Stimulated activated CD8-positive, alpha-beta memory T cell treated with anti-CD3 and anti-CD28 coated beads, Interleukin-15, amount 100 ng/mL, for 1 hour (primary cell): ENCODE measurements at regions not wholly inside any gene's neighbourhood (a gene's known extent, or its start where the extent isn't known, plus 50 kb on each side); places are given as distances from the start of the nearest gene placed in this dataset.

Source experiments
- DNase-seq: peaks from one replicate; pipeline ENCODE4 v3.0.0-alpha.2; 2020; ENCODE audit warnings: low read depth

GRCh38 chr12:92356425-92356824 lies 210.8 kb upstream of the BTG1 start:
- no peak for DNase-seq

GRCh38 chr12:92349635-92350034 lies 204.0 kb upstream of the BTG1 start:
- DNase-seq: no peak

DNA sequence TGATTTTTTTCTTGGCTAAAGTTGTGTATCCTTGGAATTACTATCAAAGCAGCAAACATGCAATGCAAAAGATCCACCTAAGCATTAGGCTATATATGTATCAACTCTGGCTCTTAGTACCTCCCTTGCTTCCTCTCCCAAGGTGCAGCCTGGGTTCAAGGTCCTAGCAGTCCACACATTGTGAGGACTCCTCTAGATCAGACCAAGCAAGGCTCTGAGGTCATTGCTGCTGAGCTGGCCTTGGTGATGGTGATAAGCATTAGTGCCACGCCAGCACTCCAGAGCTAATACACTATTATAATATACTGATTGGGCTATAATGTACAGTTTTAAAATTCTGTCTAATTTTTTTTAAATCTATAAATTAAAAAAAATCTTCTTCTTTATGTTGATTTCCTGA lies 196.9 kb upstream of the BTG1 start:
- DNase-seq: no peak

DNA sequence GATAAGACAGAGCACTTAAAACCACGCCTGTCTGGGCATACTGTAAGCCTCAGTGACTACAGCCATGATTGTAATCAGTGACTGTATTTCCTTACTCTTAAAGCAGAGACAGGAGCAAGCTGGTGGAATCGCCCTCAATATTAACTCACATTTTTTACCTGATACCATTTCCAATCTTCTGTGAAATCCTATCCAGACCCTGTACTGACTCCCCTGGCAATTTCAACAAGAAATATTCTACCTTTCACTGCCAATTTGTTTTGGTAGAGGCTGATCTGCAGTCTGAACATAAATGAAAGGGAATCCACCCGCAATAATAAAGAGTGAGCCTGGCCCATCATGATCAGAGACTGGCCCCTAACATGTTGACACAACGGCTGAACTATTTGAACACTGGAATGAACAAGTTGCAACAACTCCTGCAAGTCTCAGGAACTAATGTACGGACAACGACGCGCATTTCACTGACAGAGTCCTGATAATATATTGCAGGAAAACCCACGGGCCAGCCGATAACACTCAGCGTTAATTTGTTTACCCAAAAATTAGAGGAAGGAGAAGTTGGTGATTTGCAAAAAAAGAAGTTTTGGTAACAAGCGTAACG lies 195.5 kb upstream of the BTG1 start:
- no peak for DNase-seq

DNA sequence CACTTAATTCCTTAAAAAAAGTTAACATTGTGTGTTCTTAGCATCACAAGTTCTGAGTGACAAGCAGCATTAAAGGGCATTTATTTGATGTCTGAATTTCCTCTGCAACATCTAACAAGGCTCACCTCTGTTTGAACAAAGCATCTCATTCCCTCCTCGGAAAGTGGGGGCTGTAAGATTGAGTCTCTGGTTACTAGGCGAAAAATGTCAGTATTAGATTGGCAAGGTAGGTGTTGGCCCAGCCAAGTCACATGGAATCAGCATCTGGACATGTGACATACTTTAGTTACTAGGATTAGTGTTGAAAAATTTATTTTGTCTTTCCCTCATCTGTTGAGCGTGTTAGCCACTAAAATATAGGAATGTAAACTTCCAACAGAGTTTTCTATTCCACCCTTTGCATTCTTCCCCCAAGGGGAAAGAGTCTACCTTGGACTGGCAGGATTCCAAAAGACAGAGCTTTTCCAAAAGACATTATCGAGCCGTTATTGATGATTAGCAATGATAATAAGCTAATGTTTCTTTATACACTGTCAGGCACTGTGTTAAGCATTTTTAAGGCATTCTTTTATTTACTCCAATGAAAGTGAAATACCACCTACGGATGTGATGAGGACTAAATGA lies 194.9 kb upstream of the BTG1 start:
- DNase-seq: no peak

GRCh38 chr12:92340003-92340402 lies 194.4 kb upstream of the BTG1 start:
- no peak for DNase-seq

- DNase-seq: no peak
These were observed 193.7 kb upstream of the BTG1 start for GRCh38 chr12:92339198-92339821.

GRCh38 chr12:92338671-92339070 lies 193.0 kb upstream of the BTG1 start:
- no peak for DNase-seq

DNA sequence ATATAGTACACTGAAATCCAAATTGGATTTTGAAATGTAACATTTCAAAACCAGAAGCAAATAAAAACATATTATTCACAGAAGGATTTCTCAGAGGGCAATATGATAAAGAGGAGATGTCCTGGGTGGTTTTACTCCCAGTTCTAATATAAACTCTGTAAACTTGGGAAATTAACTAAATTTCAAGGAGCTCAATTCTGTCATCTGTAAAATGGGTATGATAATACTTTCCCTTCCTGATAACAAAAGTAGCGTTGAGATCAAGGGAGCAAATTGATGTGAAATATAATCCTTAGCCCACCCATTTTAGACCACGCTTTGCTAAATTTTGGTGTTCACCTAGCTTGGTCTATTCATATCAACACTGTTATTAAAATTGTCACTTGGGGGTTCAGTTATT lies 192.5 kb upstream of the BTG1 start:
- no peak for DNase-seq

GRCh38 chr12:92337128-92337527 lies 191.5 kb upstream of the BTG1 start:
- no peak for DNase-seq

- DNase-seq: no peak
These were observed 191.0 kb upstream of the BTG1 start for GRCh38 chr12:92336641-92337040.

DNA sequence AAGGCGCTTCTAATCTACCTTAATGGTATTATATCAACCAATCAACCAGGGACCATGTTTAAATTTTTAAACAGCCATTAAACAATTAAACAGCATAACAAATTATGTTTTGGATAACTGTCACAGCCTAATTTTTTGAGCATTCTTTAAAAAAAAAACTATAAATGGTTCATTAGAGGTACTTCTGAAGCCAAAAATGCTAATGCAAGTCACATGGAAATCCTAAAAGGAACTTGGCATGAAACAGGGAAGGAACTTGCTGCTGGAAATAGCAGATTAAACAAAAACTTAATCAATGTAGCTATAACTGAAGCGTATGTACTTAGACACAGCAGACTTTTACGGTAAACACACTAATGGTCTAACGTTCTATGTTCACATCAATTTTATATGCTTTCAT lies 190.2 kb upstream of the BTG1 start:
- no peak for DNase-seq

- no peak for DNase-seq
These were observed 188.9 kb upstream of the BTG1 start for GRCh38 chr12:92334552-92334951.

- DNase-seq: no peak
These were observed 186.9 kb upstream of the BTG1 start for GRCh38 chr12:92332552-92332951.

GRCh38 chr12:92331383-92331782 lies 185.7 kb upstream of the BTG1 start:
- no peak for DNase-seq

- no peak for DNase-seq
These were observed 185.0 kb upstream of the BTG1 start for GRCh38 chr12:92330654-92331053.

DNA sequence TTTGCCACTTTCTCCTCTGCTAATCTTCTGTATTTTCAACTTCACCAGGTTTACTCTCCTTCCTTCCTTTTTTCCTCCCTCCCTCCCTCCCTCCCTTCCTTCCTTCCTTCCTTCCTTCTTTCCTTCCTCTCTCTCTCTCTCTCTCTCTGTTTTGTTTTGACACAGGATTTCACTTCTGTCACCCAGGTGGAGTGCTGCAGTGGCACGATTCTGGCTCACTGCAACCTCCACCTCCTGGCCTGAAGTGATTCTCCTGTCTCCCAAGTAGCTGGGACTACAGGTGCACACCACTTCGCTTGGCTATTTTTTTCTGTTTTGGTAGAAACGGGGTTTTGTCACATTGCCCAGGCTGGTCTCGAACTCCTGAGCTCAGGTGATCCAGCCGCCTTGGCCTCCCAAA lies 181.2 kb upstream of the BTG1 start:
- no peak for DNase-seq

- DNase-seq: no peak
These were observed 179.3 kb upstream of the BTG1 start for GRCh38 chr12:92324849-92325500.

- DNase-seq: no peak
These were observed 166.9 kb upstream of the BTG1 start for GRCh38 chr12:92312463-92312964.

- no peak for DNase-seq
These were observed 158.9 kb upstream of the BTG1 start for GRCh38 chr12:92304371-92305055.

GRCh38 chr12:92302041-92302829 lies 156.6 kb upstream of the BTG1 start:
- no peak for DNase-seq

DNA sequence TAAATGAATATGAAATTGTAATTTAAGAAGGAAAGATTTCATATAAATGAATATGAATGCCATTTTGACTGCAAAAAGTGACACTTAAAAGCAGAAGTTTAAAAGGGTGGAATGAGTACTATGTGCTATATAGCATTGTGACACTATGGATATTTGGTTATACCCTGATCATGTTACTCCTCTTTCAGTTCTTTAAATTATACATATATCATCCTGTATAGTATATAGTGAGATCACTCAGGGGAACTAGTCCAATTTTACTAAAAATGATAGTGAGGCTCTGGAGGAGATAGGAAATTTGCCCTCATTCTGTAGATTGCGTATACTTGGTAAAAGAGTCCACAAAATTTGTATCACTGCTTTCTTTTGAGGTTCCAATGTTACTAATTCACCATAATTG lies 155.7 kb upstream of the BTG1 start:
- DNase-seq: no peak
